ENCODE measurements at regions not wholly inside any gene's neighbourhood (a gene's known extent, or its start where the extent isn't known, plus 50 kb on each side); places are given as distances from the start of the nearest gene placed in this dataset.

DNA sequence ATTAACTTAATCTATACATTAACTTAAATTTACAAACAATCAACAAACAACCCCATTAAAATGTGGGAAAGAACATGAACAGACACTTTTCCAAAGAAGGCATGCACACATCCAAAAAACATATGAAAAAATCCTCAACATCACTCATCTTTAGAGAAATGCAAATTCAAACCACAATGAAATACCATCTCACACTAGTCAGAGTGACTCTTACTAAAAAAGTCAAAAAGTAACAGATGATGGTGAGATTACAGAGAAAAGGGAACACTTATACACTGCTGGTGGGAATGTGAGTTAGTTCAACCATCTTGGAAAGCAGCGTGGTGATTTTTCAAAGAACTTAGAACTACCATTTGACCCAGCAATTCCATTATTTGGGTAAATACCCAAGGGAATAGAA lies 759.2 kb upstream of the SLITRK1 start:
- TF ChIP-seq, protein P1, sequence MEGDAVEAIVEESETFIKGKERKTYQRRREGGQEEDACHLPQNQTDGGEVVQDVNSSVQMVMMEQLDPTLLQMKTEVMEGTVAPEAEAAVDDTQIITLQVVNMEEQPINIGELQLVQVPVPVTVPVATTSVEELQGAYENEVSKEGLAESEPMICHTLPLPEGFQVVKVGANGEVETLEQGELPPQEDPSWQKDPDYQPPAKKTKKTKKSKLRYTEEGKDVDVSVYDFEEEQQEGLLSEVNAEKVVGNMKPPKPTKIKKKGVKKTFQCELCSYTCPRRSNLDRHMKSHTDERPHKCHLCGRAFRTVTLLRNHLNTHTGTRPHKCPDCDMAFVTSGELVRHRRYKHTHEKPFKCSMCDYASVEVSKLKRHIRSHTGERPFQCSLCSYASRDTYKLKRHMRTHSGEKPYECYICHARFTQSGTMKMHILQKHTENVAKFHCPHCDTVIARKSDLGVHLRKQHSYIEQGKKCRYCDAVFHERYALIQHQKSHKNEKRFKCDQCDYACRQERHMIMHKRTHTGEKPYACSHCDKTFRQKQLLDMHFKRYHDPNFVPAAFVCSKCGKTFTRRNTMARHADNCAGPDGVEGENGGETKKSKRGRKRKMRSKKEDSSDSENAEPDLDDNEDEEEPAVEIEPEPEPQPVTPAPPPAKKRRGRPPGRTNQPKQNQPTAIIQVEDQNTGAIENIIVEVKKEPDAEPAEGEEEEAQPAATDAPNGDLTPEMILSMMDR (IDR thresholded peaks at IDR 0.05; ENCODE audit: low read depth, low read length) = no peak
- H3K4me3 ChIP-seq (ENCODE audit: low read depth, low read length) = no peak overlapping the region
- no peak for DNase-seq (ENCODE audit: low read depth, low spot score)
- H3K9me3 ChIP-seq (ENCODE audit: control insufficient read depth, insufficient read depth, low read length) = no peaks in the 10 kb centered on the region
- H3K27me3 ChIP-seq (ENCODE audit: control insufficient read depth, insufficient read depth, low read length) = no peaks in the 10 kb centered on the region
- CTCF ChIA-PET = no interaction called here
- H3K27ac ChIP-seq (ENCODE audit: low read depth, low read length) = no peak overlapping the region
- POLR2A ChIA-PET = no interaction called here

DNA sequence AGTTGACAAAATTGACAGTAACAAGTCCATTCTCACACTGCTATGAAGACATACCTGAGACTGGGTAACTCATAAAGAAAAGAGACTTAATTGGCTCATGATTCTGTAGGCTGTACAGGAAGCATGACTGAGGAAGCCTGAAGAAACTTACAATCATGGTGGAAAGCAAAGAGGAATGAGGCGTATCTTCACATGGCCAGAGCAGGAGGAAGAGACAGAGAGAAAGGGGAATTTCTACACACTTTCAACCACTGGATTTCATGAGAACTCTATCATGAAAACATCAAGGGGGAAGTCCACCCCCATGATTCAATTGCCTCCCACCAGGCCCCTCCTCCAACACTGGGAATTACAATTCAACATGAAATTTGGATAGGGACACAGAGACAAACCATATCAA lies 758.4 kb upstream of the SLITRK1 start:
- DNase-seq (ENCODE audit: low read depth, low spot score) = no peak
- ChIA-PET CTCF (no interaction called here), POLR2A (no interaction called here)
- TF ChIP-seq, protein P1 (IDR thresholded peaks at IDR 0.05; ENCODE audit: low read depth, low read length) = no peak
- H3K9me3 ChIP-seq (ENCODE audit: control insufficient read depth, insufficient read depth, low read length) = no peaks in the 10 kb centered on the region
- H3K4me3 ChIP-seq (ENCODE audit: low read depth, low read length) = no peak overlapping the region
- H3K27ac ChIP-seq (ENCODE audit: low read depth, low read length) = no peak overlapping the region
- H3K27me3 ChIP-seq (ENCODE audit: control insufficient read depth, insufficient read depth, low read length) = no peaks in the 10 kb centered on the region

DNA sequence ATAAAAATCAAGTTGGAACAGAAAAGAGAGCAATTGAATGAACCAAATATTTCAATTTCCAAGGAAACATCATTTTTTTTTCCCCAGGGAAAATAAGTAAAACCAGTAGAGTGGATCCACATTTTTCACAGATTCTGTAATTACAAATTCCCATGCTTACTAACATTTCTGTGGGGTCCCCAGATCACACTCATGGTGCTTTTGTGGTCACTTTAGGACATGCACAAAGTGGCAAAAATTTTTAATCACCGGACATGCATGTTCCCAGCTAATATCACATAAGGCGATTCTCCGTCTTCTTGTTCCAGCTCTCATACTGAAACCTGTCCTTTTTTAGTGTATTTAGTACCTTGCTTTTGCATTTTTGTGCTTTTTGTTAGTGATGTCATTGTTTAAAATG lies 748.2 kb upstream of the SLITRK1 start:
- no peaks in the 10 kb centered on the region for H3K27me3 ChIP-seq (ENCODE audit: control insufficient read depth, insufficient read depth, low read length)
- H3K9me3 ChIP-seq (ENCODE audit: control insufficient read depth, insufficient read depth, low read length) = no peaks in the 10 kb centered on the region
- POLR2A ChIA-PET = no interaction called here
- H3K4me3 ChIP-seq (ENCODE audit: low read depth, low read length) = no peak overlapping the region
- H3K27ac ChIP-seq (ENCODE audit: low read depth, low read length) = no peak overlapping the region
- TF ChIP-seq, protein P1 (IDR thresholded peaks at IDR 0.05; ENCODE audit: low read depth, low read length) = no peak
- CTCF ChIA-PET = no interaction called here
- DNase-seq (ENCODE audit: low read depth, low spot score) = no peak

DNA sequence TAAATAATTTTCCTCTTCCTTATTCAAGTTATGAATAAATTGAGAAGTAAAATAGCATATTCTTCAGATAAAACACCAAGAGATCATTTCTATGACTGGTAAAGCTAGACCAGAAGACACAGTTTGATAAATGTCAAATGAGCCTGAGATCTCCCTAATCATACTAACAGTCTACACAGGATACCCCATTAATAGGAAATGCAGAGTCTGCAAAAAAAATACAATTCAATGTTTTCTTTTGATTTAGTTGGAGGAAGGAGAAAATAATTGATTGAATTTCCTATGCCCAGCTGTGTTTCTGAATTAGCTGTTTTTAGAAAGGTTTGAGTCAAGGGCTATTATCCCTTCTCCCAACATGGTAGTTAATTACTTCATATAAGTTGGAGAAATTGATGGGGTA lies 734.6 kb upstream of the SLITRK1 start:
- POLR2A ChIA-PET = no interaction called here

DNA sequence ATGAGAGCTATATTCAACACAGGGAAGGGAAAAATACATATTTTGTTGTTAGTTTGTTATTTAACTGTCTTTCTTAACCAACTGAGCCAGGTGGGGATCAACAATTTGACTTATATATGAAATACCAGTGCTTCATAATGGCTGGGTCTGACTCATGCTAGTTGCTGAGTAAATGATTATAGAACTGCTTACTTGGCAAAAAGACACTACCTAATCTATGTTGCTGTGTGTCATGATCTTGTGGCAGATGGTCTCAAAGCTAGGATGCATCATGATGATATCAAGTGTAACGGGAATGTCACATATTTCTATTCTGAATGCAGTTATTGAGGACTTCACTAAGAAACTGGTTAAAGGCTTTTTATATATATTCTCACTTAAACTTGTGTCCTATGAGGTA lies 727.4 kb upstream of the SLITRK1 start:
- CTCF ChIA-PET = no interaction called here
- TF ChIP-seq, protein P1 (IDR thresholded peaks at IDR 0.05; ENCODE audit: low read depth, low read length) = no peak
- Histone ChIP-seq H3K27ac (ENCODE audit: low read depth, low read length) (no peak overlapping the region), H3K4me3 (ENCODE audit: low read depth, low read length) (no peak overlapping the region), H3K27me3 (ENCODE audit: control insufficient read depth, insufficient read depth, low read length) (no peaks in the 10 kb centered on the region), H3K9me3 (ENCODE audit: control insufficient read depth, insufficient read depth, low read length) (no peaks in the 10 kb centered on the region)
- peak; percentile 10 for DNase-seq (ENCODE audit: low read depth, low spot score)
- POLR2A ChIA-PET = no interaction called here

More for the DNA sequence above, 734.6 kb upstream of the SLITRK1 start:
- CTCF ChIA-PET = interaction anchor here (0.6 kb wide), 1 partner anchor 9 kb away, joined by 3 read pairs; no protein-coding TSS in a partner anchor
- Histone ChIP-seq H3K4me3 (ENCODE audit: low read depth, low read length) (no peak overlapping the region), H3K27ac (ENCODE audit: low read depth, low read length) (no peak overlapping the region), H3K9me3 (ENCODE audit: control insufficient read depth, insufficient read depth, low read length) (no peaks in the 10 kb centered on the region), H3K27me3 (ENCODE audit: control insufficient read depth, insufficient read depth, low read length) (no peaks in the 10 kb centered on the region)
- DNase-seq (ENCODE audit: low read depth, low spot score) = no peak
- TF ChIP-seq, protein P1 (IDR thresholded peaks at IDR 0.05; ENCODE audit: low read depth, low read length) = no peak
